IPS-20b (cell line): ENCODE measurements at regions not wholly inside any gene's neighbourhood (a gene's known extent, or its start where the extent isn't known, plus 50 kb on each side); places are given as distances from the start of the nearest gene placed in this dataset.

ENCODE experiments used
- H3K27ac ChIP-seq: one replicate; pipeline ENCODE4 v1.5.1; 2013; ENCODE audit warnings: low read length
- H3K27me3 ChIP-seq: 2 replicates; pipeline ENCODE4 v1.6.1; 2013; ENCODE audit warnings: mild to moderate bottlenecking, low read length, inconsistent platforms; ENCODE audit not compliant: insufficient read depth
- H3K36me3 ChIP-seq: 2 replicates; pipeline ENCODE4 v1.6.1; 2013; ENCODE audit warnings: low read depth, mild to moderate bottlenecking, inconsistent platforms, low read length, moderate library complexity; ENCODE audit not compliant: insufficient read depth
- H3K4me1 ChIP-seq: 2 replicates; pipeline ENCODE4 v1.6.1; 2013; ENCODE audit warnings: mild to moderate bottlenecking, control low read depth, inconsistent platforms, low read length, moderate library complexity; ENCODE audit not compliant: insufficient read depth
- H3K4me3 ChIP-seq: 2 replicates; pipeline ENCODE4 v1.5.1; 2013; ENCODE audit warnings: mild to moderate bottlenecking, low read length, inconsistent platforms
- H3K9ac ChIP-seq: 2 replicates; pipeline ENCODE4 v1.6.1; 2013; ENCODE audit warnings: low read depth, mild to moderate bottlenecking, inconsistent platforms, low read length, moderate library complexity
- H3K9me3 ChIP-seq: 2 replicates; pipeline ENCODE4 v1.6.1; 2013; ENCODE audit warnings: mild to moderate bottlenecking, low read depth, low read length, inconsistent platforms; ENCODE audit not compliant: insufficient read depth

DNA sequence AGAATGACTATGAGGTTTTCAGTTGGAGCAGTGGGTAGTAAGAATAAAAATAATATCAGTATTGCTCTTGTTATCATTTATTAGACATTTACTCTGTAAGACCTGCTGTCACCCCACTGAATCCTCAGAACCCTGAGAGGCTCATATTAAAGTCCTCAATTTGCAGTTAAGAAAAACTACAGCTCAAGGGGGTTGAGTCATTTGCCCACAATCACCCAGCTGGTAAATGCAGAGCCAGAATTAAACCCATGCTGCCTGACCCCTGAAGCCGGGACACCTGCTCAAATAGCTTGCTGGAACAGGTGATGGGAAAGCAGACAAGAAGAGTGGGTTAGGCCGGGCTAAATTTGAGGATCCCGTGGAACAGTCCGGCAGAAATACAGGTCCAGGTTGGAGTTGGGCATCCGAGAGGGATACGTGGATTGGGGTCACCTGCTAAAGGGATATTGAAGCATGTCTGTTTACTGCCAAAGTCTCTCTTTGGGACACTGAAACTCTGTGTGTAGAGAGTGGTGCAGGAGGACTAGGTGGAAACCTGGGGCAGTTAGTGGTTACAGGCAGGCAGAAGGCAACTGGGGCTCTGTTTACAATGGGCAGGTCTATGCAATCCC lies 344.1 kb downstream of the CDC5L start:
- no peaks in the 10 kb centered on the region for H3K4me1 ChIP-seq
- H3K36me3 ChIP-seq, result no peaks in the 10 kb centered on the region
- no peak overlapping the region for H3K4me3 ChIP-seq
- H3K9me3 ChIP-seq, result no peaks in the 10 kb centered on the region
- no peaks in the 10 kb centered on the region for H3K27me3 ChIP-seq
- H3K9ac ChIP-seq, result no peak overlapping the region
- no peak overlapping the region for H3K27ac ChIP-seq

DNA sequence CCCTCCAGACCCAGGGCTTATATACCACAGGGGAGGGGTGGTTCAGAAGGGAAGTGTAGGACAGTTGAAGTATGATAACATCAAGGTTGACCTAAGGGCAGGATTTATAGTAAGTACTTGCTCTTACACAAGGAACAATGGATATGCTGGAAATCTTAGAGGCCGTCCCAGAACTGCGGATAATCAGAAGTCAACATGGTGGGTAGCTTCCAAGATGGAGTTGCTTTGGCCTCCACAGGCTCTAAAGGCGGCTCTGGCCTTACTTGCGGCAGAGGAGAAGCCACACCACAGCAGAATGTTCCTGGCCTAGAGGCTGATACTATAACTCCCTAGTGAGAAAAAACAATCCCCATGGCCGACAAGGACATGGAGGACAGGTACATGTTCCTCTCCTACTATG lies 344.7 kb downstream of the CDC5L start:
- H3K27me3 ChIP-seq, result no peaks in the 10 kb centered on the region
- no peak overlapping the region for H3K4me3 ChIP-seq
- no peak overlapping the region for H3K9ac ChIP-seq
- no peaks in the 10 kb centered on the region for H3K36me3 ChIP-seq
- H3K27ac ChIP-seq, result no peak overlapping the region
- no peaks in the 10 kb centered on the region for H3K4me1 ChIP-seq
- no peaks in the 10 kb centered on the region for H3K9me3 ChIP-seq

GRCh38 chr6:44733126-44733525 lies 345.6 kb downstream of the CDC5L start:
- no peaks in the 10 kb centered on the region for H3K4me1 ChIP-seq

GRCh38 chr6:44733868-44734267 lies 346.4 kb downstream of the CDC5L start:
- Histone ChIP-seq H3K4me3 (no peak overlapping the region), H3K9ac (no peak overlapping the region), H3K27me3 (no peaks in the 10 kb centered on the region), H3K4me1 (peaks cover 2% of the 10 kb centered on the region; the same call in 1 of the 2 replicates), H3K36me3 (no peaks in the 10 kb centered on the region), H3K9me3 (no peaks in the 10 kb centered on the region), H3K27ac (no peak overlapping the region)

More at GRCh38 chr6:44733126-44733525, 345.6 kb downstream of the CDC5L start:
- Histone ChIP-seq H3K27me3 (no peaks in the 10 kb centered on the region), H3K4me3 (no peak overlapping the region), H3K9me3 (no peaks in the 10 kb centered on the region), H3K9ac (no peak overlapping the region), H3K27ac (no peak overlapping the region), H3K36me3 (no peaks in the 10 kb centered on the region)

DNA sequence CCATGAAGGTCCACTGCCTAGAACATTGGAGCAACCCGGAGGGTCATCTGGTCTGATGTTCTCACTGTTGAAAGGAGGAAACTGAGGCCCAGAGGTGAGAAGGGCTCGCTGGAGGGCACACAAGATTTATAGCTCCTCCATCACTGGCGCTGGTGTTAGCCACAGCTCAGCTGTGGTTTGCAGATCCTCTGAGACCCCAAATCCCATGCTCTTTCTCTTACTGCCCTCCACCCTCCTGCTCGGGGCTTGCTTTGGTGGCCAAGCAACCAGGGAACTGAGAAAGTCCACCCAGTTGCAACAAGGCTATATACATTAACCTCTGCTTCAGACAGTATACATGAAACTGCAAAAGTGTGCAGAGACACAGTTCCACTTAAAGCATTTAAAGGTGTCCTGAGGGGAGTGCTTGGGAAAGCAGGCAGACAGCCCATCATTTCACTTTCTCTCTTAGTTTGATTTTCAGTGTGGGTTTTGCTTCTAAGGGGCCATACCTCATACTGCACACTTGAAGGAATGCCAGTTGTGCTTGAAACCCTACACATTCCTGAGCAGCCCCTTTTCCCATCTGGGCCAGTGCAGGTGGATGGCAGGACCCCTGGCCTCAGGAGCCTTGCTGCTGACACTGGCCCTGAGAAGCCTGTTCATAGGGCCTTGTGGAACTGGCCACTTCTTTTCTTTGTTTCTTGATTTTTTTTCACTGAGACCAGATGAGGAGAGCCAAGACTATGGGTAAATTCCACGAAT lies 347.6 kb downstream of the CDC5L start:
- Histone ChIP-seq H3K9ac (no peak overlapping the region), H3K4me1 (peaks cover 5% of the 10 kb centered on the region; the same call in 1 of the 2 replicates), H3K4me3 (no peak overlapping the region), H3K27me3 (no peaks in the 10 kb centered on the region), H3K36me3 (no peaks in the 10 kb centered on the region), H3K9me3 (no peaks in the 10 kb centered on the region), H3K27ac (no peak overlapping the region)

- no peaks in the 10 kb centered on the region for H3K27me3 ChIP-seq
- H3K4me1 ChIP-seq, result peaks cover 5% of the 10 kb centered on the region; the same call in 1 of the 2 replicates
- H3K36me3 ChIP-seq, result no peaks in the 10 kb centered on the region
- no peak overlapping the region for H3K4me3 ChIP-seq
- no peaks in the 10 kb centered on the region for H3K9me3 ChIP-seq
- H3K9ac ChIP-seq, result no peak overlapping the region
- H3K27ac ChIP-seq, result no peak overlapping the region
Measured at GRCh38 chr6:44735630-44735963, 348.1 kb downstream of the CDC5L start.

DNA sequence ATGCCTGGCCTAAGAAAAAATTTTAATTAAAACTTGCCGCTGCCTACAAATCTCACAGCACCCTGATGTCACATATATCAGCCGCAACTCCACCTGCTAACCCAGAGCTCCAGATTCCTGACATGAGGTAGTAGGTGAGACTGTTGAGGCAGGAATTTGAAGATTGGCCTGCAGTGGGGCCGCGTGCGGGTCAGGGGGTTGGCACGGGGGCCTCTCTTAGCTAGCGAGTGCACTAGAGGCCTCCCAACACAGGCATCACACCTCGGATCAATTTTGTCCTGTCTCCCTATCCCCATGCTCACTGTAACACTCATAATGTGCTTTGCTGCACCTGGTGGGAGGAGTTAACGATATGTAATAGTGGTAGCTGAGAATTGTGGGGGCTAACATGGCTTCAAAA lies 349.8 kb downstream of the CDC5L start:
- no peak overlapping the region for H3K27ac ChIP-seq
- H3K4me3 ChIP-seq, result no peak overlapping the region
- no peaks in the 10 kb centered on the region for H3K9me3 ChIP-seq
- no peaks in the 10 kb centered on the region for H3K27me3 ChIP-seq
- no peak overlapping the region for H3K9ac ChIP-seq
- no peaks in the 10 kb centered on the region for H3K36me3 ChIP-seq
- H3K4me1 ChIP-seq, result peaks cover 5% of the 10 kb centered on the region; the same call in 1 of the 2 replicates

GRCh38 chr6:44737829-44738528 lies 350.5 kb downstream of the CDC5L start:
- Histone ChIP-seq H3K27ac (no peak overlapping the region), H3K9ac (no peak overlapping the region), H3K4me1 (peaks cover 5% of the 10 kb centered on the region; the same call in 1 of the 2 replicates), H3K36me3 (no peaks in the 10 kb centered on the region), H3K27me3 (no peaks in the 10 kb centered on the region), H3K9me3 (no peaks in the 10 kb centered on the region), H3K4me3 (no peak overlapping the region)

GRCh38 chr6:44738601-44739146 lies 351.2 kb downstream of the CDC5L start:
- Histone ChIP-seq H3K9me3 (no peaks in the 10 kb centered on the region), H3K4me3 (no peak overlapping the region), H3K27me3 (no peaks in the 10 kb centered on the region), H3K36me3 (no peaks in the 10 kb centered on the region), H3K9ac (no peak overlapping the region), H3K4me1 (peaks cover 5% of the 10 kb centered on the region; the same call in 1 of the 2 replicates), H3K27ac (no peak overlapping the region)

DNA sequence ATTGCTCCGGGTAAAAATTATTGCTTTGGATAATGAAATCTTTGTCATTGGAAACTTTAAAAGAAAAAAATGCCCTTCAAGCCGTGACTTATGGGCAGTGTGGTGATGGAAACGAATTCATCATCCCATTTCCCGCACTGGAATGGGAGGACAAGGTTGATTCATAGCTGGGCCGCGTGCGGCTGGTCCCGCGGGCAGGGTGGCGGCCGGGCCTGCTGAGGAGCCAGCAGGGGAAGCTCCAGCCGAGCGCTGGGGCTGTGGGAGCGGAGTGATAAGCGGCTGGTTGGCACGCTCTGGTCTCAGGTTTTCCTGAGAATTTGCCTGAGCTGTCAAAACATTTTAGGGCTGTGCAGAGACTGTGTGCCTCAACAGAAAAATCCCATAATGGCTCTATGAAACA lies 351.7 kb downstream of the CDC5L start:
- Histone ChIP-seq H3K4me3 (no peak overlapping the region), H3K4me1 (peaks cover 5% of the 10 kb centered on the region; the same call in 1 of the 2 replicates)

GRCh38 chr6:44740566-44741120 lies 353.1 kb downstream of the CDC5L start:
- Histone ChIP-seq H3K36me3 (no peaks in the 10 kb centered on the region), H3K9ac (no peak overlapping the region), H3K9me3 (peaks cover 12% of the 10 kb centered on the region; the same call in 1 of the 2 replicates), H3K27me3 (no peaks in the 10 kb centered on the region), H3K4me1 (peaks cover 5% of the 10 kb centered on the region; the same call in 1 of the 2 replicates), H3K4me3 (no peak overlapping the region), H3K27ac (no peak overlapping the region)

More for the DNA sequence above, 351.7 kb downstream of the CDC5L start:
- H3K27me3 ChIP-seq, result no peaks in the 10 kb centered on the region
- no peak overlapping the region for H3K27ac ChIP-seq
- no peaks in the 10 kb centered on the region for H3K36me3 ChIP-seq
- no peak overlapping the region for H3K9ac ChIP-seq
- H3K9me3 ChIP-seq, result no peaks in the 10 kb centered on the region
